LNCaP clone FGC (cell line): ENCODE measurements at regions not wholly inside any gene's neighbourhood (a gene's known extent, or its start where the extent isn't known, plus 50 kb on each side); places are given as distances from the start of the nearest gene placed in this dataset.
"Not testable (repeated sequence)": the region's sequence is repeated elsewhere in the genome, so short reads cannot be mapped to it uniquely, and the experiment has no call there.

Source experiments
- DNase-seq: peaks from one replicate; pipeline ENCODE4 v3.0.0-alpha.2; 2011; ENCODE audit warnings: low read depth
- H3K4me3 ChIP-seq: 2 replicates; pipeline ENCODE4 v1.5.1; 2011; ENCODE audit warnings: mild to moderate bottlenecking, low read depth, low read length, control low read depth
- TF ChIP-seq, protein P1 (sequence below): IDR thresholded peaks from 2 replicates; pipeline ENCODE4 v1.5.1; 2012; ENCODE audit warnings: mild to moderate bottlenecking; ENCODE audit not compliant: control insufficient read depth, insufficient read depth; ENCODE audit errors: extremely low read depth

DNA sequence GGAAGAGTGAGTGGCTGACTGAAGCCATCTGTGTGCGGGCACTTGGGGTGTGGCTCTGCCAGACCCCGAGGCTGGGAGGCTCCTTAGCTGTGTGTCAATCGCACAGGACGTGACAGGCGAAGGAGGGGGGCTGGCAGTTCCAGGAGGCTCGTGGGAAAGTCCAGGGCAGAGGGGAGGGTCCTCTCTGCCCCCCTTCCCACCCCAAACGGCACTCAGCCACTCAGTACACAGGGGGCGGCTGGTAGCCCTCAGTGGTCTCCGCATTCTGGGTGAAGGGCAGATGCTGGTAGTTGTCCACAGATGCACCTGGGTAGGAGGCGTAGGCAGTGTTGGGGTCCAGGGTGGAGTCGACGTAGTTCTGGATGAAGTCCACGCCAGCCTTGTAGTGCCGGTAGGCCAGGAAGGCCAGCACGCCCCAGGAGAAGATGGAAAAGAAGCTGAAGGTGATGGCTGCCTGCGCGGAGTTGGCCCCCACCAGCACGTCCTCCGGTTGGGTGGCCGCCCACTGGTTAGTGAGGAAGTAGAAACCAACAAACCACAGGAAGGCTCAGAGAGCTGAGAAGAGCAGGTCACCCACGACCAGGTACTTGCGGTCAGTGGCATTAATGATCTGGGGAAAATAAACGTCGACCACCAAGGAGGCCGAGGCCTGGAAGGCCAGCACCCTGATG, 85.4 kb upstream of the CEP78 start:
- DNase-seq = no peak
- no peak overlapping the region for H3K4me3 ChIP-seq
- TF ChIP-seq, protein P1, sequence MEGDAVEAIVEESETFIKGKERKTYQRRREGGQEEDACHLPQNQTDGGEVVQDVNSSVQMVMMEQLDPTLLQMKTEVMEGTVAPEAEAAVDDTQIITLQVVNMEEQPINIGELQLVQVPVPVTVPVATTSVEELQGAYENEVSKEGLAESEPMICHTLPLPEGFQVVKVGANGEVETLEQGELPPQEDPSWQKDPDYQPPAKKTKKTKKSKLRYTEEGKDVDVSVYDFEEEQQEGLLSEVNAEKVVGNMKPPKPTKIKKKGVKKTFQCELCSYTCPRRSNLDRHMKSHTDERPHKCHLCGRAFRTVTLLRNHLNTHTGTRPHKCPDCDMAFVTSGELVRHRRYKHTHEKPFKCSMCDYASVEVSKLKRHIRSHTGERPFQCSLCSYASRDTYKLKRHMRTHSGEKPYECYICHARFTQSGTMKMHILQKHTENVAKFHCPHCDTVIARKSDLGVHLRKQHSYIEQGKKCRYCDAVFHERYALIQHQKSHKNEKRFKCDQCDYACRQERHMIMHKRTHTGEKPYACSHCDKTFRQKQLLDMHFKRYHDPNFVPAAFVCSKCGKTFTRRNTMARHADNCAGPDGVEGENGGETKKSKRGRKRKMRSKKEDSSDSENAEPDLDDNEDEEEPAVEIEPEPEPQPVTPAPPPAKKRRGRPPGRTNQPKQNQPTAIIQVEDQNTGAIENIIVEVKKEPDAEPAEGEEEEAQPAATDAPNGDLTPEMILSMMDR = no peak

DNA sequence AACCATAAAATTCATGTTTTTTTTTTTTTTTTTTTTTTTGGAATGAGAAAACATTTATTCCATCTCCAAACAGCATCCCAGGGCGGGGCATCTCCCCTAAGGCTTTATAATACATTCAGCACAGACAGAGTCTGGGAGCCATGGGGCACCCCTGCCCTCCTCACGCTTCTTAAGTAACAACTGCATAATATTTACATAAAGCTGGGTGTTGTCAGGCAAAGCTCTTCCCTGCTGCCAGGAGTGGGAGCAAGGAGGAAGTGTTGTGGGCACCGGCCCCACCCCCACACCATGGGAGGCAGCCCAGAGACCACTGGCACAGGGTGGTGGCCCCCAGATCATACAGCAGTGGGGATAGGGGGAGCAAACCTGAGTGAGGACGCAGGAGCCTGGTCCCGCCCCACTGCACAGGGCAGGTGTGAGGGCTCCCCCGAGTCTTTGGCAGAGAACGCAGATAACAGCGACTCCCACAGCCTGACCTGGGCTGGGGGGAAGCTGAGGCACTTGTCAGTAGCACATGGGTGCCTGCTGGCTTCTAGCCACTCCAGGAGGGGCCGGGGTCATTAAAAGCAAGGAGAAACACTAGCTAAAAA, 86.1 kb upstream of the CEP78 start:
- no peak overlapping the region for H3K4me3 ChIP-seq
- TF ChIP-seq, protein P1 = no peak
- DNase-seq = no peak

DNA sequence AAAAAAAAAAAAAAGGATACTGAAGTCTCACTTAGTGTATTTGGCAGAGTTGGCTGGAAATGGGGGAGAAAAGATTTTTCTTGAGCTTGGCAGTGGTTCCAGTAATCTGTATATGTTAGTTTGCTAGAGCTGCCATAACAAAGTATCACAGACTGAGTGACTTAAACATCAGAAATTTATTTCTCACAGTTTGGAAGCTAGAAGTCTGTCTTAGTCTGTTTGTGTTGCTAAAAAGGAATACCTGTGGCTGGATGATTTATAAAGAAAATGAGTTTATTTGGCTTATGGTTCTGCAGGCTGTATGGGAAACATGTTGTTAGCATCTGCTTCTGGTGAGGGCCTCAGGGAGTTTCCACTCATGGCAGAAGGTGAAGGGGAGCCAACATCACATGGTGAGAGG, 89.6 kb upstream of the CEP78 start:
- H3K4me3 ChIP-seq = no peak overlapping the region
- DNase-seq = no peak
- TF ChIP-seq, protein P1 = no peak

DNA sequence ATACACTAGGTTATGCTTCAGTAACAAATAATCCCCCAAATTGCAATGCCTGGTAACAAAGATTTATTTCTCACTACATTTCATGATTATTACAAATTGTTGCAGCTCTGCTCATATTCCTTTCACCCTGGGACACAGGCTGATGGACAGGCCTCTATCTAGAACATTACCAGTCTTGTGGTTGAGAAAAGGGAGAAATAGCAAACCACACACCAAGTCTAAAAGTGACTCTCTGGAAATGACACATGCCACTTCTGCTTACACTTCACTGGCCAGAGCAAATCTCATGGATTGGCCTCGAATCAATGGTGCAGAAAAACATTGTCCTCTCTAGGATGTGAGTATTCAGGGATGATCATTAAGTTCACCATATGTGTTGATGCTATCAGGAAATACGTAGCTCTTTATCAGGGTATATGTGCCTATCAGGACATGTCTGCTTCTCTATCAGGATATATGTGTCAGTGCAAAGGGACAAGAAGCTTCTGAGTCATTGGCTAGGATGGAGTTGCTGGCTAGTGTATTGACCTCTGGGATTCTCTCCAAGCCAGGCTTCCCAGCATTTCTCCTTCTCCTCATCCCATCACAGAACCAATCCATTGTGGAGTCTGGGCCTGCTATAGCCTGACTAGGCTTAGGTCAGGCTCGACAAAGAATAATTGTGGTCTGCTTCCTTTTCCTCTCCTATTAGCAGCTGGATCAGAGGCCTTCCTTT, 91.1 kb upstream of the CEP78 start:
- no peak overlapping the region for H3K4me3 ChIP-seq
- TF ChIP-seq, protein P1 = no peak
- no peak for DNase-seq

DNA sequence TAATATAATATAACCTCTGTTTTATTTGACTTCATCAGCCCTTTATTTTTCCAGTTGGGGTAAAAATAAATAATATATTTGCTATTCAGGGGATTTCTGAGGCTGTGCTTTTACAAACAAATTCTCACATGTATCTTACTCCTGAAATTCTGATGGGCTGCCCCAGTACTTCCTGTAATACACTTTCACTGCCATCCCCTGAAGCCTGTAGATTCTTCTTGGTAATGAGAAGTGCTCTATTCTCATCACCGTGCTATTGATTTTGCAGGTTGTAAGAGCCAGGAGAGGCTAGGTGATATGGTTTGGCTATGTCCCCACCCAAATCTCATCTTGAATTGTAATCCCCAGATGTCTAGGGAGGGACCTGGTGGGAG, 91.9 kb upstream of the CEP78 start:
- TF ChIP-seq, protein P1 = no peak
- no peak overlapping the region for H3K4me3 ChIP-seq
- DNase-seq = no peak

DNA sequence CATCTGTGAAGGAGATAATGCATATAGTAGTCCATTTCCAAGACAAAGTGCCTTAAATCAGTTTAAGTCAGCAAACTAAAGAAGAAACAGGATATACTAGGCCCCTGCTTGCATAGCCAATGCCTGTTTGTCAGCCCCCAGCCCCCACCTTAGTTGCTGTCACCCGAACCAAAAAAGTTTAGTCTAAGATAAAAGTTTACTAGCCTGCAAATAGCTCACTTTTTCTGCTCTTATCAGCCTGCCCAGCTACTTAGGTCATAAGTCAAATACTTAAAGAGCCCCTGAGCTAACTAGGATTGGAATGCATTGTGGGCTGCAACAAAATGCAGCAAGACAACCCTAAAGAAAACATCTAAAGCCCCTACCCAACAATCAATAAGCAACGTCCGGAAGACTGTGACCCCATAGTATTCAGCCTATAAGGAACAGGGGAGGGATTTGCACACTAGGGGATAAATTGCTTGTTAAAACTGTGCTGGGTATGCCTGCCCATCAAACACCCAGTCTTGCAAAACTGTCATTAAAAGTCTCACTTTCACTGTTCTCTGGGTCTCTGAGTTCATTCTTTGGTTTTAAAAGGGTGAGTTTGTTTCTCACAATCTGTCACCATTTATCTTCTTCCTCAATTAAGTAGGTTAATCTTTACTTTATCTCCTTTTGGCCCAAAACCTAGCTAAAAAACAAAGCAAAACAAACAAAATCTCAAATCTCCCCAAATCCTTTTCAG, 92.4 kb upstream of the CEP78 start:
- no peak for DNase-seq
- TF ChIP-seq, protein P1 = no peak
- H3K4me3 ChIP-seq = no peak overlapping the region

DNA sequence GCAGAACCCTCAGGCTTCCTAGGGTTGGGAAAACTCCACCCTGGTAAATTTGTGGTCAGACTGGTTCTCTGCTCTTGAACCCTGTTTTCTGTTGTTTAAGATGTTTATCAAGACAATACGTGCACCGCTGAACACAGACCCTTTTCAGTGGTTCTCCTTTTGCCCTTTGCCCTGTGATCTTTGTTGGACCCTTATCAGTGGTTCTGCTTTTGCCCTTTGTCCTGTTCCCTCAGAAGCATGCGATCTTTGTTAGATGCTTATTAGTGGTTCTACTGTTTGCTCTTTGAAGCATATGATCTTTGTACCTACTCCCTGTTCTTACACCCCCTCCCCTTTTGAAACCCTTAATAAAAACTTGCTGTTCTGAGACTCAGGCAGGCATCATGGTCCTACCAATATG, 93.6 kb upstream of the CEP78 start:
- not testable (repeated sequence) for DNase-seq, H3K4me3 ChIP-seq
